ENCODE measurements at regions not wholly inside any gene's neighbourhood (a gene's known extent, or its start where the extent isn't known, plus 50 kb on each side); places are given as distances from the start of the nearest gene placed in this dataset.

DNA sequence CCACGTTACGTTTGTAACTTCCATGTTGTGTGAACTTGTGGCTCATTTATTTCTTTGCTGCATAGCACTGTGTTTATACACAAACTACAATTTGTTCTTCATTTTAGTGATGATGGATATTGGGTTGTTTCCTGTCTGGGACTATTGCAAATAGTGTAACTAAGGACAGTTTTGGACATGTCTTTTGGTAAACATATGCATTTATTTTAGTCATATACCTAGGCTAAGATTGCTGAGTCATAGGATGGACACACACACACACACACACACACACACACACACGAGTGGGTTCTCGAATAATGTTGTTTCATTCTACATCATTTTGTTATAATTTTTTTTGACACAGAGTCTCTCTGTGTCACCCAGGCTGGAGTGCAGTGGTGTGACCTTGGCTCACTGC, 123.5 kb upstream of the CAND1 start (continued):
- TF ChIP-seq, protein P1, sequence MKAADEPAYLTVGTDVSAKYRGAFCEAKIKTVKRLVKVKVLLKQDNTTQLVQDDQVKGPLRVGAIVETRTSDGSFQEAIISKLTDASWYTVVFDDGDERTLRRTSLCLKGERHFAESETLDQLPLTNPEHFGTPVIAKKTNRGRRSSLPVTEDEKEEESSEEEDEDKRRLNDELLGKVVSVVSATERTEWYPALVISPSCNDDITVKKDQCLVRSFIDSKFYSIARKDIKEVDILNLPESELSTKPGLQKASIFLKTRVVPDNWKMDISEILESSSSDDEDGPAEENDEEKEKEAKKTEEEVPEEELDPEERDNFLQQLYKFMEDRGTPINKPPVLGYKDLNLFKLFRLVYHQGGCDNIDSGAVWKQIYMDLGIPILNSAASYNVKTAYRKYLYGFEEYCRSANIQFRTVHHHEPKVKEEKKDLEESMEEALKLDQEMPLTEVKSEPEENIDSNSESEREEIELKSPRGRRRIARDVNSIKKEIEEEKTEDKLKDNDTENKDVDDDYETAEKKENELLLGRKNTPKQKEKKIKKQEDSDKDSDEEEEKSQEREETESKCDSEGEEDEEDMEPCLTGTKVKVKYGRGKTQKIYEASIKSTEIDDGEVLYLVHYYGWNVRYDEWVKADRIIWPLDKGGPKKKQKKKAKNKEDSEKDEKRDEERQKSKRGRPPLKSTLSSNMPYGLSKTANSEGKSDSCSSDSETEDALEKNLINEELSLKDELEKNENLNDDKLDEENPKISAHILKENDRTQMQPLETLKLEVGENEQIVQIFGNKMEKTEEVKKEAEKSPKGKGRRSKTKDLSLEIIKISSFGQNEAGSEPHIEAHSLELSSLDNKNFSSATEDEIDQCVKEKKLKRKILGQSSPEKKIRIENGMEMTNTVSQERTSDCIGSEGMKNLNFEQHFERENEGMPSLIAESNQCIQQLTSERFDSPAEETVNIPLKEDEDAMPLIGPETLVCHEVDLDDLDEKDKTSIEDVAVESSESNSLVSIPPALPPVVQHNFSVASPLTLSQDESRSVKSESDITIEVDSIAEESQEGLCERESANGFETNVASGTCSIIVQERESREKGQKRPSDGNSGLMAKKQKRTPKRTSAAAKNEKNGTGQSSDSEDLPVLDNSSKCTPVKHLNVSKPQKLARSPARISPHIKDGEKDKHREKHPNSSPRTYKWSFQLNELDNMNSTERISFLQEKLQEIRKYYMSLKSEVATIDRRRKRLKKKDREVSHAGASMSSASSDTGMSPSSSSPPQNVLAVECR (CRISPR knock-in tag; IDR thresholded peaks at IDR 0.05; ENCODE audit: borderline replicate concordance): no peak

DNA sequence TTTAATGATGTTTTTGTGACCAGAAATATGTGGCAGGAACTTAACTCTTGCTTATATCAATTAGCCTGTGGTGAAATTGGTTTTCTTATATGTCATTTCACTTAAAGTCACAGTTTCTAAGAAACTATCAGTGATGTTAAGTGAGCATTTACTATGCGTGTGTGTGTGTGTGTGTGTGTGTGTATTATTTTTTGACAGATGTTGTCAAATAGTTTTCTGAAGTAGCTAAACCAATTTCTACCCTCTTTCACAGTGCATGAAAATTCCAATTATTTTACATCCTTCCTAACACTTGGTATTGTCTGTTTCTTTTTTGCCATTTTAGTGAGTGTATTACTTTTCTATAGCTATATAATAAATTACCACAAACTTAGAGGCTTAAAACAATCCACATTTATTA, 122.1 kb upstream of the CAND1 start:
- Histone ChIP-seq H3K4me1 (ENCODE audit: insufficient read depth, low read length) (no peaks in the 10 kb centered on the region), H3K27me3 (ENCODE audit: control insufficient read depth in 1 of 2, insufficient read depth in 2 of 2, low read length in 2 of 2) (no peaks in the 10 kb centered on the region; a peak in 1 of 5 replicates), H3K9me3 (ENCODE audit: low read length) (no peaks in the 10 kb centered on the region), H2AFZ (ENCODE audit: low read length) (no peak overlapping the region), H3K4me3 (replicated peaks in 1 of 3; ENCODE audit: insufficient read depth in 1 of 3, low read depth in 2 of 3, low read length in 3 of 3) (no peak overlapping the region), H3K9ac (ENCODE audit: insufficient read depth, low read depth, low read length) (no peak overlapping the region), H3K36me3 (replicated peaks in 1 of 2; ENCODE audit: control insufficient read depth in 1 of 2, insufficient read depth in 2 of 2, low read length in 2 of 2) (no peaks in the 10 kb centered on the region), H3K27ac (ENCODE audit: extremely low read length, insufficient read depth, low read length) (no peak overlapping the region), H3K79me2 (ENCODE audit: insufficient read depth, low read length) (no peaks in the 10 kb centered on the region), H3K4me2 (ENCODE audit: low read depth, low read length) (no peak overlapping the region), H4K20me1 (ENCODE audit: insufficient read depth, low read length) (no peaks in the 10 kb centered on the region)
- FAIRE-seq: no peak
- in situ Hi-C loops (cut with HindIII; ENCODE audit: extremely low pct_ligation_motif_present, low pct_unique_long_range_greater_than_20kb) (no loop called here), intact Hi-C loops (cut with micrococcal nuclease; ENCODE audit: unreplicated experiment) (no loop called here)
- no peak for ATAC-seq
- BruUV-seq (replicated peaks): no TSS peak
- WGBS (ENCODE audit: low lambda C conversion rate): 0% methylated on average over 1 of the region's 1 CpG
- ChIA-PET POLR2A (no interaction called here), CTCF (ENCODE audit: low intra/inter-chr PET ratio, low total read pairs) (no interaction called here)
- DNase-seq (ENCODE audit: low spot score): no peak
- TF ChIP-seq ZNF329 (CRISPR knock-in tag; IDR thresholded peaks at IDR 0.05; ENCODE audit: low read depth) (no peak), ZNF101 (CRISPR knock-in tag; IDR thresholded peaks at IDR 0.05; ENCODE audit: borderline replicate concordance, low read depth) (no peak), BHLHE40 (IDR thresholded peaks at IDR 0.05; ENCODE audit: low read length) (no peak), TGIF2 (CRISPR knock-in tag; IDR thresholded peaks at IDR 0.05) (no peak), KDM1A (CRISPR knock-in tag; IDR thresholded peaks at IDR 0.05) (no peak), ERF (CRISPR knock-in tag; IDR thresholded peaks at IDR 0.05) (no peak), KLF15 (CRISPR knock-in tag; IDR thresholded peaks at IDR 0.05; ENCODE audit: borderline replicate concordance) (no peak), ZNF614 (CRISPR knock-in tag; IDR thresholded peaks at IDR 0.05; ENCODE audit: borderline replicate concordance) (no peak), SSRP1 (CRISPR knock-in tag; IDR thresholded peaks at IDR 0.05) (no peak), MAF1 (CRISPR knock-in tag; IDR thresholded peaks at IDR 0.05; ENCODE audit: borderline replicate concordance) (no peak), KDM5A (IDR thresholded peaks at IDR 0.05; ENCODE audit: borderline replicate concordance, low read length) (no peak), POLR2AphosphoS2 (IDR thresholded peaks at IDR 0.05; ENCODE audit: low read depth, low read length) (no peak)
- TF ChIP-seq, protein P2, sequence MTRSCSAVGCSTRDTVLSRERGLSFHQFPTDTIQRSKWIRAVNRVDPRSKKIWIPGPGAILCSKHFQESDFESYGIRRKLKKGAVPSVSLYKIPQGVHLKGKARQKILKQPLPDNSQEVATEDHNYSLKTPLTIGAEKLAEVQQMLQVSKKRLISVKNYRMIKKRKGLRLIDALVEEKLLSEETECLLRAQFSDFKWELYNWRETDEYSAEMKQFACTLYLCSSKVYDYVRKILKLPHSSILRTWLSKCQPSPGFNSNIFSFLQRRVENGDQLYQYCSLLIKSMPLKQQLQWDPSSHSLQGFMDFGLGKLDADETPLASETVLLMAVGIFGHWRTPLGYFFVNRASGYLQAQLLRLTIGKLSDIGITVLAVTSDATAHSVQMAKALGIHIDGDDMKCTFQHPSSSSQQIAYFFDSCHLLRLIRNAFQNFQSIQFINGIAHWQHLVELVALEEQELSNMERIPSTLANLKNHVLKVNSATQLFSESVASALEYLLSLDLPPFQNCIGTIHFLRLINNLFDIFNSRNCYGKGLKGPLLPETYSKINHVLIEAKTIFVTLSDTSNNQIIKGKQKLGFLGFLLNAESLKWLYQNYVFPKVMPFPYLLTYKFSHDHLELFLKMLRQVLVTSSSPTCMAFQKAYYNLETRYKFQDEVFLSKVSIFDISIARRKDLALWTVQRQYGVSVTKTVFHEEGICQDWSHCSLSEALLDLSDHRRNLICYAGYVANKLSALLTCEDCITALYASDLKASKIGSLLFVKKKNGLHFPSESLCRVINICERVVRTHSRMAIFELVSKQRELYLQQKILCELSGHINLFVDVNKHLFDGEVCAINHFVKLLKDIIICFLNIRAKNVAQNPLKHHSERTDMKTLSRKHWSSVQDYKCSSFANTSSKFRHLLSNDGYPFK (CRISPR knock-in tag; IDR thresholded peaks at IDR 0.05; ENCODE audit: borderline replicate concordance): no peak
- TF ChIP-seq, protein P3, sequence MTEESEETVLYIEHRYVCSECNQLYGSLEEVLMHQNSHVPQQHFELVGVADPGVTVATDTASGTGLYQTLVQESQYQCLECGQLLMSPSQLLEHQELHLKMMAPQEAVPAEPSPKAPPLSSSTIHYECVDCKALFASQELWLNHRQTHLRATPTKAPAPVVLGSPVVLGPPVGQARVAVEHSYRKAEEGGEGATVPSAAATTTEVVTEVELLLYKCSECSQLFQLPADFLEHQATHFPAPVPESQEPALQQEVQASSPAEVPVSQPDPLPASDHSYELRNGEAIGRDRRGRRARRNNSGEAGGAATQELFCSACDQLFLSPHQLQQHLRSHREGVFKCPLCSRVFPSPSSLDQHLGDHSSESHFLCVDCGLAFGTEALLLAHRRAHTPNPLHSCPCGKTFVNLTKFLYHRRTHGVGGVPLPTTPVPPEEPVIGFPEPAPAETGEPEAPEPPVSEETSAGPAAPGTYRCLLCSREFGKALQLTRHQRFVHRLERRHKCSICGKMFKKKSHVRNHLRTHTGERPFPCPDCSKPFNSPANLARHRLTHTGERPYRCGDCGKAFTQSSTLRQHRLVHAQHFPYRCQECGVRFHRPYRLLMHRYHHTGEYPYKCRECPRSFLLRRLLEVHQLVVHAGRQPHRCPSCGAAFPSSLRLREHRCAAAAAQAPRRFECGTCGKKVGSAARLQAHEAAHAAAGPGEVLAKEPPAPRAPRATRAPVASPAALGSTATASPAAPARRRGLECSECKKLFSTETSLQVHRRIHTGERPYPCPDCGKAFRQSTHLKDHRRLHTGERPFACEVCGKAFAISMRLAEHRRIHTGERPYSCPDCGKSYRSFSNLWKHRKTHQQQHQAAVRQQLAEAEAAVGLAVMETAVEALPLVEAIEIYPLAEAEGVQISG (CRISPR knock-in tag; IDR thresholded peaks at IDR 0.05): no peak

Data from HepG2 (cell line).